ENCODE measurements at regions not wholly inside any gene's neighbourhood (a gene's known extent, or its start where the extent isn't known, plus 50 kb on each side); places are given as distances from the start of the nearest gene placed in this dataset.

DNA sequence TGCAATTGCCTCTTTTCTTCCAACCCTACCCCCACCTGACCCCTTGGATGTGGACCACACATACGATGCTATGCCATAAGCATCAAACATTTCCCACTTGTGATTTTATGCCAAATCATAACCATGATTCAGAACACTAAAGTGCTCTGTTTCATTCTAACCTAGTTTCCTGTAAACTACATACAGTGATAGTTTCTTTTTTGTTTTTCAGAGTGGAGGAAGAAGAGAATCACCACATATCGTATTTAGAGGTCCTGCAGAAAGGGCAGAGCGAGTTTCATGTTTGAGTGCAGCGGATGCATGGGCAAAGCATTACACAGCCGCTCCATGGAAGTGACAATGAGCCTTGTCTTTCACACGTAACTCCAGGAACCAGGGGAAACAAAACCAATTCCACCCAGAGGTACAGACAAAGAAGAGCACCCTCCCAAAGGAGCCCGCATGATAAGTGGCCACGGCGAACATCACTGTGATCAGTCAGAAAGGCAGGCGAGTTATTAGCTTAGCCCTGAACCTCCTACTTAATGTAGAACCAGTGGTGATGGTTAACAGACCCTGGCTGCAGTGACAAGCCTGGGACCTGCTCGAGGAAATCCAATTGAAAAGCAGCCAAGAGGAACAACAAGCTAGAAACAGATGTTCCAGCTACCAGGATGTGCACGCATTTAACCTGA, 64.0 kb upstream of the ZNF281 start (continued):
- no peak for TF ChIP-seq RCOR1 (IDR thresholded peaks at IDR 0.05; ENCODE audit: borderline replicate concordance in 1 of 2, low read depth in 2 of 2, low read length in 2 of 2)
- TF ChIP-seq, protein P1, sequence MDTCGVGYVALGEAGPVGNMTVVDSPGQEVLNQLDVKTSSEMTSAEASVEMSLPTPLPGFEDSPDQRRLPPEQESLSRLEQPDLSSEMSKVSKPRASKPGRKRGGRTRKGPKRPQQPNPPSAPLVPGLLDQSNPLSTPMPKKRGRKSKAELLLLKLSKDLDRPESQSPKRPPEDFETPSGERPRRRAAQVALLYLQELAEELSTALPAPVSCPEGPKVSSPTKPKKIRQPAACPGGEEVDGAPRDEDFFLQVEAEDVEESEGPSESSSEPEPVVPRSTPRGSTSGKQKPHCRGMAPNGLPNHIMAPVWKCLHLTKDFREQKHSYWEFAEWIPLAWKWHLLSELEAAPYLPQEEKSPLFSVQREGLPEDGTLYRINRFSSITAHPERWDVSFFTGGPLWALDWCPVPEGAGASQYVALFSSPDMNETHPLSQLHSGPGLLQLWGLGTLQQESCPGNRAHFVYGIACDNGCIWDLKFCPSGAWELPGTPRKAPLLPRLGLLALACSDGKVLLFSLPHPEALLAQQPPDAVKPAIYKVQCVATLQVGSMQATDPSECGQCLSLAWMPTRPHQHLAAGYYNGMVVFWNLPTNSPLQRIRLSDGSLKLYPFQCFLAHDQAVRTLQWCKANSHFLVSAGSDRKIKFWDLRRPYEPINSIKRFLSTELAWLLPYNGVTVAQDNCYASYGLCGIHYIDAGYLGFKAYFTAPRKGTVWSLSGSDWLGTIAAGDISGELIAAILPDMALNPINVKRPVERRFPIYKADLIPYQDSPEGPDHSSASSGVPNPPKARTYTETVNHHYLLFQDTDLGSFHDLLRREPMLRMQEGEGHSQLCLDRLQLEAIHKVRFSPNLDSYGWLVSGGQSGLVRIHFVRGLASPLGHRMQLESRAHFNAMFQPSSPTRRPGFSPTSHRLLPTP (IDR thresholded peaks at IDR 0.05; ENCODE audit: borderline replicate concordance, extremely low read depth, insufficient read length), result no peak

DNA sequence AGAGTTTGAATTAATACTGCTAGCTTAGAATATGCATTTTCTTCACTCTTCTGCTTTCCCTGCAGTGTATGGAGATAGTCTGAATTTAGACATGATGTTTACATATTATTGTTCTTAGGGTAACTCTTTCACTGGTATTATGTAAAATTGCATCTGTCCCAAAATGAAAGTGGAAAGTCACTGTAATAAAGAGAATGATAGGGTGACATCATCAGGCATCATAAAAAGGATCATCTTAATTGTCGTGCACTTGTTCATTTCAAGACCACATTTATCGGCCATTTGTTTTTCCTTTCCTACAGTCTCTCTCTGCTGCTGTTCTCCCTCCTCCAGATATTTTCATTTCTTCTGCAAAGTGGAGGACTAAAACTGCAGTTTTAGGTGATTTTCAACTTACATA, 61.9 kb upstream of the ZNF281 start:
- H3K36me3 ChIP-seq (ENCODE audit: control insufficient read depth, insufficient read depth, low read length), result no peaks in the 10 kb centered on the region
- H3K9me3 ChIP-seq (replicated peaks; ENCODE audit: control insufficient read depth, insufficient read depth, low read depth, low read length), result no peaks in the 10 kb centered on the region
- peaks cover 11 to 14% of the 10 kb centered on the region in 2 experiments for H3K27me3 ChIP-seq (ENCODE audit: control insufficient read depth in 2 of 2, insufficient read depth in 2 of 2, low read length in 2 of 2)
- H3K9ac ChIP-seq (ENCODE audit: insufficient read depth in 1 of 2, low read depth in 2 of 2, low read length in 2 of 2), result no peak overlapping the region
- ChIA-PET CTCF (ENCODE audit: low intra/inter-chr PET ratio) (no interaction called here), POLR2A (interaction anchor here (0.6 to 1.0 kb wide), 2 partner anchors 11 to 1081 kb away, joined by 3 read pairs; no protein-coding TSS in a partner anchor)
- ATAC-seq (no peak), FAIRE-seq (no peak), DNase-seq (ENCODE audit: extremely low read depth in 1 of 4, low spot score in 3 of 4) (no peak)
- H4K20me1 ChIP-seq (replicated peaks; ENCODE audit: control insufficient read depth, insufficient read depth, low read length), result no peaks in the 10 kb centered on the region
- intact Hi-C loops (cut with micrococcal nuclease) (no loop called here), in situ Hi-C loops (cut with MboI) (no loop called here)
- WGBS (ENCODE audit: insufficient coverage, low coverage, missing lambda C conversion rate), result 3% methylated on average over 2 of the region's 2 CpGs
- BruUV-seq (replicated peaks), result no TSS peak
- H3K4me2 ChIP-seq (ENCODE audit: insufficient read depth, low read length), result no peak overlapping the region
- H3K79me2 ChIP-seq (ENCODE audit: control insufficient read depth, insufficient read depth, low read length), result no peaks in the 10 kb centered on the region
- H3K4me3 ChIP-seq, result no peak overlapping the region
- no peak overlapping the region for H2AFZ ChIP-seq (ENCODE audit: low read depth, low read length)
- no peaks in the 10 kb centered on the region for H3K9me1 ChIP-seq (ENCODE audit: control insufficient read depth, insufficient read depth, low read length)
- TF ChIP-seq, protein P2, sequence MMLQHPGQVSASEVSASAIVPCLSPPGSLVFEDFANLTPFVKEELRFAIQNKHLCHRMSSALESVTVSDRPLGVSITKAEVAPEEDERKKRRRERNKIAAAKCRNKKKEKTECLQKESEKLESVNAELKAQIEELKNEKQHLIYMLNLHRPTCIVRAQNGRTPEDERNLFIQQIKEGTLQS (IDR thresholded peaks at IDR 0.05), result peak; percentile 39; the same call in 1 of the 2 replicates
- TF ChIP-seq, protein P2 (CRISPR knock-in tag; conservative IDR thresholded peaks at IDR 0.05), result no peak
- TF ChIP-seq MAFG (tag; conservative IDR thresholded peaks at IDR 0.05) (no peak), SIRT6 (IDR thresholded peaks at IDR 0.05; ENCODE audit: low read depth, low read length) (no peak), CBX2 (IDR thresholded peaks at IDR 0.05; ENCODE audit: insufficient read depth, low read length, poor library complexity, severe bottlenecking) (no peak), TAF9B (IDR thresholded peaks at IDR 0.05; ENCODE audit: partially characterized antibody) (no peak)
- H3K4me1 ChIP-seq (replicated peaks in 1 of 2; ENCODE audit: control insufficient read depth in 2 of 2, insufficient read depth in 2 of 2, low read length in 2 of 2), result no peaks in the 10 kb centered on the region
- H3K27ac ChIP-seq (ENCODE audit: extremely low read depth, low read depth, low read length), result no peak overlapping the region

Data from K562 (cell line).